Prostate gland (tissue), 2 donors: ENCODE measurements at regions not wholly inside any gene's neighbourhood (a gene's known extent, or its start where the extent isn't known, plus 50 kb on each side); places are given as distances from the start of the nearest gene placed in this dataset.

Experiments used
- DNase-seq: peaks from one replicate; pipeline ENCODE4 v3.0.0-alpha.2; 2019; ENCODE audit warnings: low spot score
- H3K27ac ChIP-seq, 2 donors: fragments of 200-600 bp; sonication (generic); 2 replicates each; pipeline ENCODE4 v1.5.1; 2017 to 2019
- H3K27me3 ChIP-seq: fragments of 200-600 bp; sonication (generic); replicated peaks from 2 replicates; pipeline ENCODE4 v1.5.1; 2019; ENCODE audit not compliant: insufficient read depth
- H3K36me3 ChIP-seq, 2 donors: fragments of 200-600 bp; sonication (generic); 1 replicate in 1 of 2; 2 replicates in 1 of 2; pipeline versions ENCODE4 v1.5.1 to v1.8.1; 2017 to 2019
- H3K4me1 ChIP-seq: fragments of 200-600 bp; sonication (generic); replicated peaks from 2 replicates; pipeline ENCODE4 v1.5.1; 2019
- H3K4me3 ChIP-seq, 2 donors: fragments of 200-600 bp; sonication (generic); 2 replicates each; pipeline ENCODE4 v1.5.1; 2017 to 2019
- H3K9me3 ChIP-seq: fragments of 200-600 bp; sonication (generic); 2 replicates; pipeline ENCODE4 v1.5.1; 2017
- POLR2A ChIP-seq: fragments of 450-650 bp; IDR thresholded peaks from one replicate; pipeline ENCODE4 v1.6.1; 2016; ENCODE audit warnings: antibody characterized with exemption, mild to moderate bottlenecking
- POLR2AphosphoS5 ChIP-seq: sonication (generic); formaldehyde crosslinking; IDR thresholded peaks from one replicate; pipeline ENCODE4 v1.6.1; 2017; ENCODE audit warnings: antibody characterized with exemption
- WGBS: methylation state at CpG from one replicate; pipeline ENCODE4 v1.1.5; 2018; 5-methylcytosine and 5-hydroxymethylcytosine counted together
- intact Hi-C: fragments of 100-400 bp; cut with DNase I; formaldehyde crosslinking; loops from one replicate; pipeline ENCODE4 v1.14.2; 2022
- TF ChIP-seq, protein P1 (sequence below), 4 experiments: fragments of 200-600 bp in 2 of 4; fragments of 450-650 bp in 2 of 4; sonication (generic) in 2 of 4; IDR thresholded peaks; 1 replicate in 3 of 4; 2 replicates in 1 of 4; pipeline ENCODE4 v1.5.1; 2016 to 2019; ENCODE audit warnings: antibody characterized with exemption in 4 of 4, mild to moderate bottlenecking in 2 of 4, moderate library complexity in 2 of 4

GRCh38 chr12:22740656-22741355, 115.8 kb downstream of the ETNK1 start:
- TF ChIP-seq POLR2AphosphoS5 (no peak), POLR2A (no peak)
- TF ChIP-seq, protein P1, sequence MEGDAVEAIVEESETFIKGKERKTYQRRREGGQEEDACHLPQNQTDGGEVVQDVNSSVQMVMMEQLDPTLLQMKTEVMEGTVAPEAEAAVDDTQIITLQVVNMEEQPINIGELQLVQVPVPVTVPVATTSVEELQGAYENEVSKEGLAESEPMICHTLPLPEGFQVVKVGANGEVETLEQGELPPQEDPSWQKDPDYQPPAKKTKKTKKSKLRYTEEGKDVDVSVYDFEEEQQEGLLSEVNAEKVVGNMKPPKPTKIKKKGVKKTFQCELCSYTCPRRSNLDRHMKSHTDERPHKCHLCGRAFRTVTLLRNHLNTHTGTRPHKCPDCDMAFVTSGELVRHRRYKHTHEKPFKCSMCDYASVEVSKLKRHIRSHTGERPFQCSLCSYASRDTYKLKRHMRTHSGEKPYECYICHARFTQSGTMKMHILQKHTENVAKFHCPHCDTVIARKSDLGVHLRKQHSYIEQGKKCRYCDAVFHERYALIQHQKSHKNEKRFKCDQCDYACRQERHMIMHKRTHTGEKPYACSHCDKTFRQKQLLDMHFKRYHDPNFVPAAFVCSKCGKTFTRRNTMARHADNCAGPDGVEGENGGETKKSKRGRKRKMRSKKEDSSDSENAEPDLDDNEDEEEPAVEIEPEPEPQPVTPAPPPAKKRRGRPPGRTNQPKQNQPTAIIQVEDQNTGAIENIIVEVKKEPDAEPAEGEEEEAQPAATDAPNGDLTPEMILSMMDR (IDR thresholded peaks at IDR 0.05) = no peak
- 25% methylated on average over 4 of the region's 4 CpGs for WGBS

DNA sequence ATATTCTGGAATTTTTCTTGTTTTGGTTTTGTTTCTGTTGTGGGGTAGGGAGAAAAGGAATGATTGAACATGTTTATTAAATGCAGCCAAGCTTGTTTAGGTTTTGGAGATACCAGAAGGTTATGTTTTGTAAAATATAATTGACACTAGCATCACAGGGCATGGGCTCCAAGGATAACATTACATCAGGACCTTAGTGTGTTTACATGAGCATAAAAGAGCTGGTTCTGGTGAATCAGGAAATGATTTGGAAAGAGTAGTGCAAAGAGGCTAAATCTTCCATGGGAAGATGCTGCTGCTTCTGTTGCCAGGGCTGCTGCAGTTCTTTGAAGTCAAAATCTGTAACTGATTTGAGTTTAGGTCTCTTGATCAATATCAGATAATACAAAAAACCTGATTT, 118.7 kb downstream of the ETNK1 start:
- Histone ChIP-seq H3K36me3 (no peaks in the 10 kb centered on the region), H3K4me3 (no peak overlapping the region), H3K9me3 (no peaks in the 10 kb centered on the region), H3K4me1 (no peaks in the 10 kb centered on the region), H3K27me3 (no peaks in the 10 kb centered on the region), H3K27ac (no peak overlapping the region)
- no peak for DNase-seq
- TF ChIP-seq POLR2A = no peak
- TF ChIP-seq, protein P1 (IDR thresholded peaks at IDR 0.05) = no peak
- no peak for TF ChIP-seq POLR2AphosphoS5
- intact Hi-C loops = no loop called here

More at GRCh38 chr12:22740656-22741355, 115.8 kb downstream of the ETNK1 start:
- Histone ChIP-seq H3K4me1 (no peaks in the 10 kb centered on the region), H3K9me3 (no peaks in the 10 kb centered on the region), H3K27me3 (no peaks in the 10 kb centered on the region), H3K4me3 (no peak overlapping the region), H3K27ac (no peak overlapping the region), H3K36me3 (no peaks in the 10 kb centered on the region)
- DNase-seq = no peak
- intact Hi-C loops = no loop called here

- WGBS = 63% methylated on average over 1 of the region's 1 CpG
- Histone ChIP-seq H3K27ac (no peak overlapping the region), H3K4me1 (no peaks in the 10 kb centered on the region)
Observed at GRCh38 chr12:22744197-22744596, 119.2 kb downstream of the ETNK1 start.

DNA sequence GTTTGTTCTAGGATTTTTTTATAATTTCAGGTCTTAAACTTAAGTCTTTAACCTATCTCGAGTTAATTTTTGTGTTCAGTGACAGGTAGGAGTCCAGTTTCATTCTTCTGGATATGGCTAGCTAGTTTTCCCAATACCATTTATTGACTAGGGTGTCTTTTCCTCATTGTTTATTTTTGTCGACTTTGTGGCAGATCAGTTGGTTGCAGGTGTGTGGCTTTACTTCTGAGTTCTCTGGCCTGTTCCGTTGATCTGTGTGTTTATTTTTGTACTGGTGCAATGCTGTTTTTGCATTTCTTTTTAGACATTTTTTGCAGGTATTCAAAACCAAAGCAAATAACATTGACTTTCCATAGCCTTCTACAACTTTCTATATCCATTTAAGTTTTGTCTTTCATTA, 121.7 kb downstream of the ETNK1 start:
- Histone ChIP-seq H3K4me3 (no peak overlapping the region), H3K27ac (no peak overlapping the region), H3K27me3 (no peaks in the 10 kb centered on the region), H3K4me1 (no peaks in the 10 kb centered on the region), H3K9me3 (no peaks in the 10 kb centered on the region), H3K36me3 (no peaks in the 10 kb centered on the region)
- no peak for DNase-seq
- WGBS = 65% methylated on average over 3 of the region's 3 CpGs
- intact Hi-C loops = no loop called here
- TF ChIP-seq, protein P1 (IDR thresholded peaks at IDR 0.05) = no peak
- TF ChIP-seq POLR2A (no peak), POLR2AphosphoS5 (no peak)

More at GRCh38 chr12:22744197-22744596, 119.2 kb downstream of the ETNK1 start:
- Histone ChIP-seq H3K9me3 (no peaks in the 10 kb centered on the region), H3K27me3 (no peaks in the 10 kb centered on the region), H3K4me3 (no peak overlapping the region), H3K36me3 (no peaks in the 10 kb centered on the region)
- intact Hi-C loops = no loop called here
- TF ChIP-seq POLR2A (no peak), POLR2AphosphoS5 (no peak)
- TF ChIP-seq, protein P1 (IDR thresholded peaks at IDR 0.05) = no peak
- DNase-seq = no peak

DNA sequence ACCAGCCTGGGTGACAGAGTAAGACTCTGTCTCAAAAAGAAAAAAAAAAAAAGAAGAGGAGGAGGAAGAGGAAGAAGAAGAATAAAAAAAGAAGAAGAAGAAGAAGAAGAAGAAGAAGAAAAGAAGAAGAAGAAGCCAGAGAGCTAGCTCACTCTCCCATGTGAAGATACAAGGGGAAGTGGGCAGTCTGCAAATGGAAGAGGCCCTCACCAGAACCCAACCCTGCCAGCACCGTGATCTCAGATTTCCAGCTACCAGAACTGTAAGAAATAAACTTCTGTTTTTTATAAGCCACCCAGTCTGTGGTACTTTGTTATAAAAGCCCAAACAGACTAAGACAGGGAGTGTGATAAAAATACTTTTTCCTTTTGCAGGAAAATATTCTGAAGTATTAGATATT, 130.7 kb downstream of the ETNK1 start:
- WGBS = 48% methylated on average over 1 of the region's 1 CpG
- TF ChIP-seq POLR2A (no peak), POLR2AphosphoS5 (no peak)
- TF ChIP-seq, protein P1 (IDR thresholded peaks at IDR 0.05) = no peak
- intact Hi-C loops = no loop called here
- no peak overlapping the region for H3K4me3 ChIP-seq
- no peaks in the 10 kb centered on the region for H3K36me3 ChIP-seq
- no peaks in the 10 kb centered on the region for H3K27me3 ChIP-seq
- no peak for DNase-seq
- H3K27ac ChIP-seq = no peak overlapping the region
- no peaks in the 10 kb centered on the region for H3K9me3 ChIP-seq
- H3K4me1 ChIP-seq = peaks cover 5% of the 10 kb centered on the region
